H9 (cell line): ENCODE measurements at regions not wholly inside any gene's neighbourhood (a gene's known extent, or its start where the extent isn't known, plus 50 kb on each side); places are given as distances from the start of the nearest gene placed in this dataset.

Experiments
- DNase-seq: peaks from one replicate; pipeline ENCODE4 v3.0.0-alpha.2; 2017
- H2AFZ ChIP-seq: one replicate; pipeline ENCODE4 v1.6.1; 2013; ENCODE audit warnings: mild to moderate bottlenecking, low read length, control low read depth, moderate library complexity
- H2AK5ac ChIP-seq: 2 replicates; pipeline ENCODE4 v1.6.1; 2013; ENCODE audit warnings: low read length, control low read depth, mixed read lengths; ENCODE audit not compliant: insufficient read length
- H2BK120ac ChIP-seq: one replicate; pipeline ENCODE4 v1.6.1; 2013; ENCODE audit warnings: low read depth, mild to moderate bottlenecking, low read length, control low read depth, inconsistent platforms; ENCODE audit not compliant: poor library complexity, severe bottlenecking
- H2BK12ac ChIP-seq: 2 replicates; pipeline ENCODE4 v1.6.1; 2013; ENCODE audit warnings: low read length, control low read depth, mixed read lengths, low read depth; ENCODE audit not compliant: insufficient read length
- H2BK15ac ChIP-seq: 2 replicates; pipeline ENCODE4 v1.6.1; 2013; ENCODE audit warnings: low read depth, low read length, control low read depth
- H2BK20ac ChIP-seq: one replicate; pipeline ENCODE4 v1.6.1; 2013; ENCODE audit warnings: low read depth, mild to moderate bottlenecking, low read length, control low read depth, inconsistent platforms; ENCODE audit not compliant: poor library complexity, severe bottlenecking
- H2BK5ac ChIP-seq: 2 replicates; pipeline ENCODE4 v1.6.1; 2013; ENCODE audit warnings: low read length, control low read depth, mixed read lengths; ENCODE audit not compliant: insufficient read length
- H3K14ac ChIP-seq: 2 replicates; pipeline ENCODE4 v1.6.1; 2013; ENCODE audit warnings: low read length, control low read depth; ENCODE audit not compliant: insufficient read depth
- H3K18ac ChIP-seq: 2 replicates; pipeline ENCODE4 v1.6.1; 2013; ENCODE audit warnings: low read depth, mild to moderate bottlenecking, mixed read lengths, low read length, control low read depth; ENCODE audit not compliant: insufficient read length
- H3K23ac ChIP-seq: 2 replicates; pipeline ENCODE4 v1.6.1; 2013; ENCODE audit warnings: low read length, control low read depth, mixed read lengths, low read depth; ENCODE audit not compliant: insufficient read length
- H3K23me2 ChIP-seq: 2 replicates; pipeline ENCODE4 v1.6.1; 2013; ENCODE audit warnings: low read depth, mild to moderate bottlenecking, mixed read lengths, low read length, control low read depth; ENCODE audit not compliant: insufficient read length, poor library complexity, severe bottlenecking
- H3K27ac ChIP-seq: 2 replicates; pipeline ENCODE4 v1.5.1; 2013; ENCODE audit warnings: low read length, control low read depth, mixed read lengths, low read depth; ENCODE audit not compliant: insufficient read length
- H3K27me3 ChIP-seq: 2 replicates; pipeline ENCODE4 v1.6.1; 2013; ENCODE audit warnings: low read length, control low read depth, inconsistent platforms; ENCODE audit not compliant: insufficient read depth
- H3K4ac ChIP-seq: 2 replicates; pipeline ENCODE4 v1.6.1; 2013; ENCODE audit warnings: low read depth, mild to moderate bottlenecking, control low read depth, inconsistent platforms, low read length, moderate library complexity
- H3K4me1 ChIP-seq: 2 replicates; pipeline ENCODE4 v1.6.1; 2013; ENCODE audit warnings: low read length, control low read depth, inconsistent platforms; ENCODE audit not compliant: insufficient read depth
- H3K4me2 ChIP-seq: 2 replicates; pipeline ENCODE4 v1.6.1; 2013; ENCODE audit warnings: low read length, control low read depth, mixed read lengths; ENCODE audit not compliant: insufficient read length, insufficient read depth
- H3K56ac ChIP-seq: 2 replicates; pipeline ENCODE4 v1.6.1; 2013; ENCODE audit warnings: low read depth, mild to moderate bottlenecking, mixed read lengths, low read length, control low read depth; ENCODE audit not compliant: insufficient read length
- H3K79me1 ChIP-seq: 2 replicates; pipeline ENCODE4 v1.6.1; 2013; ENCODE audit warnings: low read depth, mild to moderate bottlenecking, moderate library complexity, low read length, control low read depth, inconsistent platforms; ENCODE audit not compliant: insufficient read depth, poor library complexity, severe bottlenecking
- H3K79me2 ChIP-seq: 2 replicates; pipeline ENCODE4 v1.6.1; 2013; ENCODE audit warnings: low read length, control low read depth, inconsistent platforms; ENCODE audit not compliant: insufficient read depth
- H3K9ac ChIP-seq: 2 replicates; pipeline ENCODE4 v1.6.1; 2013; ENCODE audit warnings: low read length, control low read depth, mixed read lengths; ENCODE audit not compliant: insufficient read length; ENCODE audit errors: extremely low read depth
- H3K9me3 ChIP-seq: one replicate; pipeline ENCODE4 v1.6.1; 2013; ENCODE audit warnings: low read depth, low read length, inconsistent platforms; ENCODE audit not compliant: control insufficient read depth
- H3T11ph ChIP-seq: one replicate; pipeline ENCODE4 v1.6.1; 2013; ENCODE audit warnings: mild to moderate bottlenecking, low read length, control low read depth, inconsistent platforms
- H4K20me1 ChIP-seq: one replicate; pipeline ENCODE4 v1.6.1; 2013; ENCODE audit not compliant: control insufficient read depth, insufficient read length, insufficient read depth
- H4K5ac ChIP-seq: 2 replicates; pipeline ENCODE4 v1.6.1; 2013; ENCODE audit warnings: low read depth, mild to moderate bottlenecking, mixed read lengths, low read length, control low read depth; ENCODE audit not compliant: insufficient read length
- H4K8ac ChIP-seq: replicated peaks from 2 replicates; pipeline ENCODE4 v1.6.1; 2013; ENCODE audit warnings: low read length, control low read depth, mixed read lengths, low read depth; ENCODE audit not compliant: insufficient read length
- H4K91ac ChIP-seq: 2 replicates; pipeline ENCODE4 v1.6.1; 2013; ENCODE audit warnings: low read depth, mild to moderate bottlenecking, moderate library complexity, mixed read lengths, low read length, control low read depth; ENCODE audit not compliant: insufficient read length
- H3K27ac Mint-ChIP-seq, 3 experiments: 2 replicates in 2 of 3; 3 replicates in 1 of 3; pipeline ENCODE4 v1.8.0; 2020 to 2021; ENCODE audit warnings: mixed read lengths in 3 of 3, mild to moderate bottlenecking in 1 of 3, moderate library complexity in 1 of 3
- H3K27me3 Mint-ChIP-seq: 2 replicates; pipeline ENCODE4 v1.8.0; 2021; ENCODE audit warnings: low read depth, mild to moderate bottlenecking, moderate library complexity, mixed read lengths
- H3K36me3 Mint-ChIP-seq, 3 experiments: 2 replicates in 2 of 3; 3 replicates in 1 of 3; pipeline ENCODE4 v1.8.0; 2020 to 2021; ENCODE audit warnings: low read depth in 3 of 3, mixed read lengths in 3 of 3; ENCODE audit not compliant: insufficient read depth in 1 of 3
- H3K4me1 Mint-ChIP-seq, 2 experiments: 2 replicates each; pipeline ENCODE4 v1.8.0; 2020; ENCODE audit warnings: mixed read lengths in 2 of 2
- H3K4me3 Mint-ChIP-seq, 2 experiments: 2 replicates in 1 of 2; 3 replicates in 1 of 2; pipeline ENCODE4 v1.8.0; 2020 to 2021; ENCODE audit warnings: mild to moderate bottlenecking in 2 of 2, mixed read lengths in 2 of 2, moderate library complexity in 1 of 2
- H3K9me3 Mint-ChIP-seq, 2 experiments: 2 replicates in 1 of 2; 3 replicates in 1 of 2; pipeline ENCODE4 v1.8.0; 2020; ENCODE audit warnings: mild to moderate bottlenecking in 2 of 2, mixed read lengths in 2 of 2, moderate library complexity in 1 of 2
- WGBS: extraction: QIAGEN DNeasy Blood & Tissue Kit; methylation state at CpG from one replicate; pipeline ENCODE4 v1.1.7; 2013; ENCODE audit warnings: missing lambda C conversion rate, low lambda C conversion rate, mixed read lengths; ENCODE audit not compliant: insufficient read length; ENCODE audit errors: extremely low coverage; 5-methylcytosine and 5-hydroxymethylcytosine counted together
- TF ChIP-seq, protein P1 (sequence below): fragments of 200-600 bp; sonication (generic); conservative IDR thresholded peaks from 3 replicates; pipeline ENCODE4 v1.8.0; 2021; ENCODE audit warnings: antibody characterized with exemption, mild to moderate bottlenecking

DNA sequence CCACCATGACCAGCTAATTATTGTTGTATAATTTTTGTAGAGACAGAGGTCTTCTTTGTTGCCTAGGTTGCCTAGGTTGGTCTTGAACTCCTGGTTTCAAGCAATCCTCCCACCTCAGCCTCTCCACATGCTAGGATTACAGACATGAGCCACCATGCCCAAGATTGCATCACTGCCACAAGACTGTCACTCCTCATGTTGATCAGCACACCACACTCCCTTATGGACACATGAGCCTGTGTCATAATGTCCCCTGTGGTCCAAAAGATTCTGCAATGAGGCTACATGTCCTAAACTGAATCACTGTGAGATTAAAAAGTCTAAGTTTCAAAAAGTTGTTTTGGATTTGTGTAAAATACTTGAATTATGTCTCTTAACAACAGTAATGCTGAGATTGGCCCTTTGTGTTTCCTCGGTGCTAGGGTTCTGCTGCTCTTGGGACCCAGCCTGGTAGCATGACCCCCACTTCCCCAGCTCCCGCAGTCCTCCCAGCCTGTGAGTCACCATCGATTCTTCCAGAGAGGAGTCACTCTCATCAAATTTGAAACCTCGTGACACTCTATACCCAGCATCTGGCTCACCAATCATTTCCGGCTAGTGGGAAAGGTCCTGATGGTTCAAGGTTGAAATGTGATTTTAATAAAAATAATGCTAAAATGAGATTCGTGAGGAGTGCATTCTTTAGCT lies 890.9 kb downstream of the VRK1 start:
- peak overlapping the region in 1 of 3 experiments; percentile 35; a peak in 1 of 7 replicates for H3K27ac Mint-ChIP-seq
- no peaks in the 10 kb centered on the region; the same call in none of the 2 replicates for H3K27me3 Mint-ChIP-seq
- Histone ChIP-seq H4K20me1 (no peaks in the 10 kb centered on the region), H3K23ac (no peak overlapping the region), H4K5ac (no peak overlapping the region), H3K23me2 (no peaks in the 10 kb centered on the region), H2BK15ac (no peak overlapping the region), H3K56ac (no peak overlapping the region), H3K27ac (no peak overlapping the region), H2BK5ac (no peak overlapping the region), H2AK5ac (no peak overlapping the region), H4K91ac (no peak overlapping the region), H4K8ac (no peak overlapping the region), H2BK120ac (no peak overlapping the region), H3K27me3 (no peaks in the 10 kb centered on the region), H3K9ac (no peak overlapping the region), H3K18ac (no peak overlapping the region), H2BK20ac (no peak overlapping the region), H2BK12ac (no peak overlapping the region), H3K14ac (no peak overlapping the region), H3K79me2 (no peaks in the 10 kb centered on the region), H2AFZ (no peak overlapping the region), H3K79me1 (no peaks in the 10 kb centered on the region), H3K4me1 (peaks cover 3% of the 10 kb centered on the region; the same call in 1 of the 2 replicates), H3K4ac (no peak overlapping the region), H3K9me3 (no peaks in the 10 kb centered on the region), H3T11ph (no peak overlapping the region), H3K4me2 (no peak overlapping the region)
- peaks cover 0 to 7% (median 2%) of the 10 kb centered on the region in 3 experiments; a peak in 5 of 7 replicates for H3K36me3 Mint-ChIP-seq
- H3K9me3 Mint-ChIP-seq, result no peaks in the 10 kb centered on the region; a peak in 2 of 5 replicates
- peaks cover 14 to 21% of the 10 kb centered on the region in 2 experiments for H3K4me1 Mint-ChIP-seq
- no peak overlapping the region for H3K4me3 Mint-ChIP-seq
- TF ChIP-seq, protein P1, sequence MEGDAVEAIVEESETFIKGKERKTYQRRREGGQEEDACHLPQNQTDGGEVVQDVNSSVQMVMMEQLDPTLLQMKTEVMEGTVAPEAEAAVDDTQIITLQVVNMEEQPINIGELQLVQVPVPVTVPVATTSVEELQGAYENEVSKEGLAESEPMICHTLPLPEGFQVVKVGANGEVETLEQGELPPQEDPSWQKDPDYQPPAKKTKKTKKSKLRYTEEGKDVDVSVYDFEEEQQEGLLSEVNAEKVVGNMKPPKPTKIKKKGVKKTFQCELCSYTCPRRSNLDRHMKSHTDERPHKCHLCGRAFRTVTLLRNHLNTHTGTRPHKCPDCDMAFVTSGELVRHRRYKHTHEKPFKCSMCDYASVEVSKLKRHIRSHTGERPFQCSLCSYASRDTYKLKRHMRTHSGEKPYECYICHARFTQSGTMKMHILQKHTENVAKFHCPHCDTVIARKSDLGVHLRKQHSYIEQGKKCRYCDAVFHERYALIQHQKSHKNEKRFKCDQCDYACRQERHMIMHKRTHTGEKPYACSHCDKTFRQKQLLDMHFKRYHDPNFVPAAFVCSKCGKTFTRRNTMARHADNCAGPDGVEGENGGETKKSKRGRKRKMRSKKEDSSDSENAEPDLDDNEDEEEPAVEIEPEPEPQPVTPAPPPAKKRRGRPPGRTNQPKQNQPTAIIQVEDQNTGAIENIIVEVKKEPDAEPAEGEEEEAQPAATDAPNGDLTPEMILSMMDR, result no peak
- no CpG with 5 or more reads among the region's 6 CpGs for WGBS
- DNase-seq, result no peak
